Left renal pelvis (tissue), 4 donors: ENCODE measurements at regions not wholly inside any gene's neighbourhood (a gene's known extent, or its start where the extent isn't known, plus 50 kb on each side); places are given as distances from the start of the nearest gene placed in this dataset.
"Not testable (repeated sequence)": the region's sequence is repeated elsewhere in the genome, so short reads cannot be mapped to it uniquely, and the experiment has no call there.

Experiments
- DNase-seq, 4 donors: peaks; one replicate each; pipeline ENCODE4 v3.0.0-alpha.2; 2013; ENCODE audit warnings: low read depth in 4 of 4, low spot score in 3 of 4

DNA sequence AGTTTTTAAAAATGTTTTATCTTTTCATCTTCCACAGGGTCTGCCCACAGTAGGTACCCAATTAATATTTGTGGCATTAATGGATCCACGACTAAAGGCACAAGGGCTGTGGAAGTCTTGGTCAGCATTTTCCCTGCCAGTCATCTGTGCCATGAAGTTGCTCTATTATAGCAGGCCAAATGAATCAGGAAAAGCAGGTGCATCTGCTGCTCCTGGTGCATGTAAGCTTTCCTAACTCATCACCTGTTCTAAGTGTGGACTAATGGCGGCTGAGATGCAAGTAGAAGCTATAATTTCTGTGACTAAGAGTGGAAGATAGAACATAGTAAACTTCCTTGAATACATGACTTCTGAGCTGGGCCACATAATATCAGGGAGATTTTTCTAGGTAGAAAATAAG, 182.5 kb upstream of the TENM4 start:
- DNase-seq, result no peak

DNA sequence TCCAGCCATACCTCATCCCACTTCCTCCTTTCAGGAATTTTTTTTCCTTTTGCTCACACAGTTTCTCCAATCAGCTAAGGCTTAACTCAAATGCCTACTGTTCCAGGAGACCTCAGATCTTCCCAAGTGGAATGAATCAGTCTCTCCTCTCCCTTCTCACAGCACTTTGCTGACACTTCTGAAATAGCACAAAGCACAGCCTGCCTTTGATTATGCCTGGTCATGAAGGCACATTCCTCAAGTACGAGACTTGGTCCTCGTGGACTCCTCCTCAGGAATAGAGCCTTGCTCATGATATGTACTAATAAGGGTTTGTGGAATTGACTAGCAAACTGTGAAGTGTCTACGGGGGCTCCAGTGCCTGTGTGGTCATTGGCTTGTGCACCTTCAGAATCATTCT, 176.7 kb upstream of the TENM4 start:
- DNase-seq, result no peak

DNA sequence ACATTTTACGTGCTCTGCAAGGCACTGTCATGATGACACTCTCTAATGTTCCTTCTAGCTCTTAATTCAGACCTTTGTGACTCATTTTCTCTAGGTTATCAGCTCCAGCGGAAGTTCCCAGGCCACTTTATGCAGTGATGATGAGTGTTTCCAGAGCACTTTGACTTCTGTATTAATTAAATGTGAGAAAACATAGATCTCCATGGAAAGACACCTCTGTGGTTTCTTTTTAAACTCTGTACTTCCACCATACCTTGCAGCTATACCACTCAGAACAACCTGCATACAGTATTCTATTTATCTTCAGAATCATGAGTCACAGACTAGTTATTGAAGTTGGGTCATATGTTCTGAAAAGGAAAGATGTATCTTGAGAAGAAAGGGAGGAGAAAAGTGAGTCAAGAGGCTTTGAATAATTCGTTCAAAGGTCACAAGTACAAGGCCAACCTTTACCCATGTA, 175.6 kb upstream of the TENM4 start:
- no peak for DNase-seq

DNA sequence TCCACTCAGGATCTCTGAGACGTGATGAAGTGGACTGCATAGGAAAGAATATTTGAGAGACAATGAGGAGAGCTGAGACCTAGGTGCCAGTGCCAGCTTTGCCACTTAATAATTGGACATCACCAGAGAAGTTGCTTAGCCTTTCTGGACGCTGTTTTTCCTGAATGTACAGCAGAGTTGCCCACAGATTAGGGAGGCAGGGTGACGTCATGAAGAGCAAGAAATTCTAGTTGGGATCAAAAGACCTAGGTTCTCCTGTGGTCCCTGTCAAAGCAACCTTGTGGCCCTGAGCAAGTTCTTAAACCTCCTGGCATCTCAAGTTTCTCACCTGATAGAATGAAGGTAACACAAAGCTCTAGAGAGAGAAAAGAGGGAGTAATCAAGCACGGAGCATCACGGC, 174.6 kb upstream of the TENM4 start:
- no peak for DNase-seq

DNA sequence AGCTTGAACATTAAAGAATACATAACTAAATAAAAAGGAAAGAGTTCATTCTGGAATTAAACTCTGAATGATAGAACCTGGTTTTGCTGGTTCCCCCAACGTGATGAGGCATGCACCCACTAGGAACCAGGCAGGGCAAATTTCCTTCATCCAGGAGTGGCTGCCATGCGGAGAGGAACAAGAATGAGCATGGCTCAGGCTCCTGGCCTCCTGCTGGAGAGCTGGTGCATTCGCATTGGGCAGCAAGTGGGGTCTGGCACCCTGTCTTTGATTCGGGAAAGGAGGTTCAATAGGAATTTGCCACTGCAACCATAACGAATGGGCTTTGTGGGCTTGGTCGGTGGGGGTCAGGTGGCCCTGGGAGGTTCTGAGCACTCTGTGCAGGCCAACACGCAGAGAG, 169.8 kb upstream of the TENM4 start:
- no peak for DNase-seq

DNA sequence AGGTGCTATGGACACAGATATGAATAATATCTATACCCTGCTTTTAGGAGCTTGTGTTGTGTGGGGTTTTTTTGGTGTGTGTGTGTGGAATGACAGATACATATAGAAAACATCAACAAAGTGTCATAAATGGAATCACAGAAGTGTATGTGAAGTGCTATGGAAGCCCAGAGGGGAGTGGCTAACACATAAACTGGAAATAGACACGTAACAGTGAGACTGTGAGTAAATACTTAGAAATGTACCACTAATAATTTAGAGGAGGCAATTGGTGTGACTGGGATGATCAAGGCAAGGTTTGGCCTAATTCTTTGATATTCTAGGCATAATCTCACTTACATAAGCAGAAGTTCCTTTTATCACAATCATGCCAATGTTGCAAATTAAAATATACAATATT, 169.3 kb upstream of the TENM4 start:
- no peak for DNase-seq

DNA sequence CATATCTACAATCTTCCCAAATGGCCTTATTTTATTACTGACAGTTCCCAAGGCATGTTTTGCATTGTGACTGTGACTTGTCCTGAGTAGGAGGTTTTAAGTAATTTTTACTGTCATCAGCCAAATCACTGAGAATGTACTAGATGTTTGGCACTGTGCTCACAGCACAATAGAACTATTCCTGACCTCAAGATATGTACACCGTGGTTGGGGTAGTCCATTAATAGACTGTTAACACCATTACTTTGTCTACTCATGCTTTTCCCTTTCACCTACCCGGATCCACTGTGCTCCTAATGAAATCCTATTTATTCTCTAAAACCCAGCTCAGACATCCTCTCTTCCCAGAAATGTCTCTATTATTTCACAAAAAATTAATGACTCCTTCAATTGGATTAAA, 168.7 kb upstream of the TENM4 start:
- DNase-seq, result no peak

DNA sequence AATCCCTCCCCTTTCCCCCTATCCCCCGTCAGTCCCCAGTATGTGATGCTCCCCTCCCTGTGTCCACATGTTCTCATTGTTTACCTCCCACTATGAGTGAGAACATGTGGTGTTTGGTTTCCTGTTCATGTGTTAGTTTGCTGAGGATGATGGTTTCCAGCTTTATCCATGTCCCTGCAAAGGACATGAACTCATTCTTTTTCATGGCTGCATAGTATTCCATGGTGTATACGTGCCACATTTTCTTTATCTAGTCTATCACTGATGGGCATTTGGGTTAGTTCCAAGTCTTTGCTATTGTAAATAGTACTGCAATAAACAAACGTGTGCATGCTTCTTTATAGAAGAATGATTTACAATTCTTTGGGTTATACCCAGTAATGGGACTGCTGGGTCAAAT, 165.6 kb upstream of the TENM4 start:
- not testable (repeated sequence) for DNase-seq

DNA sequence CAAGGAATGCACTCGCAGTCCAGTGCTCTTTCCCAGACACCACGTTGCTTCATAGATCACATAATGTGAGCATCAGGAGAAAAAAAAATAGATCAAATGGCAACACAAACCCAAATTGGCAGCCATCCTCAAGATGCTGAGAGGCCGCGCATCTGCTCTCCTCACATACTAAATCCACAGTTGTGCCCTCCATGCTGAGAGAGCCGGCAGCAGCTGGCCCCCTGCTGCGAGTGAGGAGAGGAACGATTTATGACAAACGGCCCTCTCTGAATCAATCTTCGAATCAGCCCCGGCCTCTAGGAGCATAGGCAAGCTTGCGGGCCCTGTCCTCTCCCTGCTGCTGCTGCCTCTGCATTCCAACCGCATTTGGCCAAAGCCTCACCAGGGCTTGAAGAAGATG, 159.9 kb upstream of the TENM4 start:
- no peak for DNase-seq

DNA sequence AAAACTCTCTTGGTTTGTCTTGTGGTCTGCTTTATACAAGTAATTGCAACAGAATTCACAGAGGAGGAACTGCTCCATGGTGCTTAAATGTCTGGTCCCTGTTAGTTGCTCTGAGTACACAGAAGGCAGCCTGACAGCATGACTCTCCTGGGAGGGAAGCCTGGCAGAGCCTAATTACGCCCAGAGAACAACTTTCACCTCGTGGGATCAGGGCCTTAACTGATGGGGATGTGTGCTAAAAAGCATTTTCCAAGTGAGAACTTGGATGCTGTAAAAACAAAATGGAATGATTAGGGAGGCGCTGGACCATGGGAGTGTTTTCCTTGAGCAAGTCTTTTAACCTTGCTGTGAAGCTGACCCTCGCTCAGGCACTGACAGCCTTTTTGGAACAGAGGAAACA, 154.0 kb upstream of the TENM4 start:
- peak in 2 of 4 donors; percentile 29 to 33 for DNase-seq

DNA sequence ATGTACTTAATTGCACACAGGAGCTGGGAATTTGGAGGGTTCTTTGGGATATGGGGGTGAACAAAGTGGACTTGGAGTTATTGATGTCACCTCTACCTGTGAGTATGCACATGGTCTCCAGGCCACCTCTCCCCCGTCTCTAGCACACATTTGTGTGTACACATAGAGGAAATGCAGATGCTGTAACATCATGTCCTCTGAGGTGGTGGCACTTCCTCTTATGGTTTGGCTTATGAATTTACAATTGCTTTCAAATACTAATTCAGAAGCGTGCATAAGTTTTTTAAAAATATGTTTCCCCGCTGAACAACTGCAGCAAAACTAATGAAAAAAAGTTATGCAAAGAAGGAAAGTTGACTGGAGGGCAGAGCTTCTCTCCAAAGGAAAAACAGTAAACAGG, 152.0 kb upstream of the TENM4 start:
- no peak for DNase-seq

DNA sequence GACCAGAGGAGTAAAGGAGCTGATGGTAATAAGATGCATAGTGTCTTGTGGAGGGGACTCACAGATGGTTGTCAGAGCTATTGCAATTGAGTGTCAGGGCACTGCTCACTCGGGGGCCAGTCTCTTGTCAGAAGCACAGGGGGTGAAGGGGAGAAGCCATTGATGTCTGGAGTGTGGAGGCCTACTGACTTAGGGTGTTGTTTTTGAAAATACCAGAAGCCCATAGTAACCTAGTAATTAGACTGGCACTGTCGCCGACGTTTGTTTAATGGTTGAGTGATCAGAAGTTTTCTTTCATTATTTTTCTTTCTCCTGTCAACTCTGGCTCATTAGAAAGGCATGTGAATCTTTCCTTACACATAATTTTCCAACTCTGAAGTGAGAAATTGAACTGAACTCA, 151.6 kb upstream of the TENM4 start:
- no peak for DNase-seq

DNA sequence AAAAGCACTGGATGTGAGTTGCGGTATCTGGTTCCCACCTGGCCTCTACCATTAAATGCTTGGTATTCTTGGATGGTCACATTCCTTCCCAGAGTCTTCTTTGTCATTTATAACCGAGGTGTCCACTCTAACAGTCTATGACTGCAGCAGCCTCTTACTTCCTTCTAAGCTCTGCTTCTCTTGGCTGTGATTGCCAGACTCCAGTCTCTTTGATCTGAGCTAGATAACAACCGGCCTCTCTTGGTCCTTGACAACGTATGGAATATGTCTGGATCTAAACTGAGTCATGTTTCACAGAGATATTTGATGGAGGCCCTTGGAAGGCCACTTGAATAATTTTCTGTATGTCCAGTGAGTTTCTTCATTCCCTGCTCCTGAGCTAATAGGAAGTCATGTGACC, 141.6 kb upstream of the TENM4 start:
- no peak for DNase-seq

DNA sequence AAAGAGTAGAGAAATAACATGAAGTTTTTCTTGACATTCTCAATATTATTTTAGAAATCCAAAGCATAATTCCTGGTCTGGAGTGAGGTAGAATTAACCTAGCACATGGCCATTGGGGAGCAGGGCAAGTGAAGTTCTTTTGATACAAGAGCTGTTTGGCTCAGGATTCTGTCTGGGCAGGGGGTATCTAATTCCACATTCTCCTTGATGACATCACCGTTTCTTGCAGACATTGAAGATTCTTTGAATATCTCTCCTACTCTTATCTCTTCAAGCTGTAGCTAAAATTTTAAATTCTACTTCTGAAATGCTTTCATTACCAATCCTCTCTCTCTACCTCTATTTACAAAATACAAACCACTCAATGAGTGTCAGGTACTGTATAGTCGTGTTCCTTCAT, 138.2 kb upstream of the TENM4 start:
- no peak for DNase-seq

DNA sequence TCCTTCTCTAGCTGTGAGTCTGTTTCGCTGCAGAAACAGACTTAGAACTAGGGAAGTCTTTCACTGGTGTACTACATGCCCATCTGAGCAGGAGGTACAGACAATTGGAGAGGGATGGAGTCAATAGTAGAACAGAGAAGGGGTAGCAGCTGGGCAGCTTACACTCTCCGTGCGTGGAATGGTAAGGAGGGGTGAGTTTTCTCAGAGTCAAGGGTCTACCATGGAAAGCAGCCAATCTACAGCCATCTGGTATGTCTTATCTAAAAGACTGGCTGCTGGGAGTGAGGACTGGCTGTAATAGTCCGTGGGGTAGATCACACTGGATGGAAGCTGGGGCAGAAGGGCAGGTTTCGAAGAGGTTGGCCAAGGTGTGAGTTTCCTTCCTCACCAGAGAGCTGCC, 137.3 kb upstream of the TENM4 start:
- DNase-seq, result no peak

DNA sequence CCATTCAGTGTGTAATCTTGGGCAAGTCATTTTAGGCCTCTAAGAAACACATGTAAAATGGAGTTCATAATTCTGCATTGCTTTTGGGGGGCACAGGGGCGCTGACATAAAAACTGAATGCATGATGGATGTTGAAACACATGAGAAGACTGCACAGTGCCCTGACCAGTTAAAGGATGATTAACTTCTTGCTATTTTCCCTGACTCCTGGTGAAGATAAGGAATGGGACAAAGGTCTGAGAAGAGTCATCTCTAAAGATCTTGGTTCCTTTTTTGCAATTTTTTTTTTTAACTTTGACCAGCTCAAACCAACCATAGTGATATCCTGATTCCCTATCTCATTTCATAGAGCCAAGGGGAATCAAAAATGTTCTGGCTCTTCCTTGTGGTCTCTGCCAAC, 134.9 kb upstream of the TENM4 start:
- DNase-seq, result no peak

DNA sequence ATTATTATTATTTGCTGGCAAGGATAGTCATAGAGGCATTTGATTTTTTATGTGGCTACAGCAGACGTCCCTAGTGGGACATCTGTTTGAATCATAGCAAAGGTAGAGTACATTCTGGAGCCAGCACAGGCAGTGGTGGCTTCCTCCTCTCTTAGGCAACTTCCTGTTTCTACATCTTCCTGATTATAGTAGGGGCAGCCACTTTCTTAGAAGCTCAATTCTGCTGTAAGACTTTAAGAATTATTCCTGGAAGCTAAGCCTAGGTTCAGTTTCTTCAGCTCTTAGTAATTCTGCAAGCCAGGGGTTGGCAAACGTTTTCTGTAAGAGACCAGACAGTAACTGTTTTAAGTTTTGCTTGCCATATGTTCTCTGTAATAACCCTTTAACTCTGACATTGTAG, 129.3 kb upstream of the TENM4 start:
- no peak for DNase-seq

DNA sequence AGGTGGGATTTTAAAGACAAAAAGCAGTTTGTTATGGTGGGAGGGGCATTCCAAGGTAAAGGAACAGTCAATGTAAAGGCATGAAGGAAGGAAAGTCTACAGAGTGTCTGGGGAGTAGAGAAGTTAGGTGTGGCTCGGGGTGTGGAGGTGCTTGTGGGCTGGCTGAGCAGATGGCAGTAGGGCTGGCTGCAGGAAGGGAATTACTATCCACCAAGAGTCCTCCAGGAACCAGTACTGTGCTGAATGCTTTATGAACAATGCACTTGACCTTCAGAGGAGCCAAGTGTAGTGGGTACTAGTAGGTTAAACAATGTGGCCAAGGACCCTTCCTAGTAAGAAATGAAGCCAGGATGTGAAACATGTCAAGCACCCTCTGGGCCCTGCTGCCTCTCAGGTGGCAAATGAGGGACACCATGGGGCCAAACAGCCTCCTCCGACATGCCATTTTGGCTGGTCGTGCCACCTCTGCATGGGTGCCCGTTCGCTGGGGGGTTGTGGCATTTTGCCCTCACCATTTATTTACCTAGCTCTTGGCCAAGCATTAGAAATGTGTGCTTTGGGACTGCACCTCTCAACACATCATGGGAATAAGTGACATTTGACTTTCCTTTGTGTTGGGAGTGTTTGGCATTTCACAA, 123.6 kb upstream of the TENM4 start:
- no peak for DNase-seq

DNA sequence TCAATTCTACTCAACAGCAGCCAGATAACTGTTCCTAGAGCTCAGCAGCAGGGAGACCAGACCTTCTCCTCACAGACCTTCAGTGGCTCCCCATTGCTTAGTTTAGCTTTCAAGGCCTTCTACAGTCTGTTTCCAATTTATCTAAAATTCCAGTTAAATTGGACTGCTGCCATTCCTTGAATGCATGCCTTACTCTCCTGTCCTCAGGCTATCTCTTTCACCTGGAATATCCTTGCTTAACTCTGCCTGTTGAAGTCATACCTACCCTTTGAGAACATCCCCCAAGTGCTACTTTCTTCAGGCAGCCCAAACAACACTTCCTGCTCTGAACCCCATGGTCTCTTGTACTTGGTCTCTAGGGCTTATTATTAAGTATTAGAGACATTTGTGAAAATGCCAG, 120.7 kb upstream of the TENM4 start:
- DNase-seq, result no peak

DNA sequence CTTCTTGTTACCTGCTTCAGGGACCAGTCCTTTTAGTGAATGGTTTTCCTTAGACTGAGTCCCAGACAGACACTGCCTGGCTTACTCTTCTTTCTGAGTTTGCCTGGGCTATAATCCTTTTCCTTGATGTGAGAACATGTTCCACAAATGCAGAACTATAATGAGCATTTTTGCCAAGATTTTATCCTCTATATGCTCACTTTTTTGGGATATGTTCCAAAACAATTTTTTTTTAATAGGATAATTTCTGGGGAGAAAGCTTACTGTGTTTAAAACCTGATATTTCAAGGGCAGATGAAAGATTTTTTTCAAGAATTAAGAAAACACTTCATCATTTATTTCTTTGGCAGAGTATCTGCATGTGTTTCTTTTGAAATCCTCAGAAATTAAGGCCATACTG, 110.0 kb upstream of the TENM4 start:
- DNase-seq, result no peak

DNA sequence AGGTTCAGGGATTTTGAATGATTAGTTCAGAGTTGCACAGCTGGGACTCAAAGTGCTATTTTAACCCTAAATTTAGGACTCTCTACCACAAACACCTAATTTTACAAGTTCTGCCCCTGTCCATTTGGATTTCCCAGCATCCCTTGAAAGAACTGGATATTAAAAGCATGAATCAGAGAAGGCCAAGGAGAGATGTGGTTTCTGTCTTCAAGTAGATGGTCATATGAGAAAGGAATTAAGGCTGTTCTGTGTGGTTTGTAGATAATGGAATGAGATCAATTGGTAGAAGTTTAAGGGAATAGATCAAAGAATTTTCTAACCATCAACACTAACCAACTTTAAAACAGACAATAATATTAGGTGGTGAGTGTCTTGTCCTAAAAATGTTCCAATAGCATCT, 106.4 kb upstream of the TENM4 start:
- no peak for DNase-seq

DNA sequence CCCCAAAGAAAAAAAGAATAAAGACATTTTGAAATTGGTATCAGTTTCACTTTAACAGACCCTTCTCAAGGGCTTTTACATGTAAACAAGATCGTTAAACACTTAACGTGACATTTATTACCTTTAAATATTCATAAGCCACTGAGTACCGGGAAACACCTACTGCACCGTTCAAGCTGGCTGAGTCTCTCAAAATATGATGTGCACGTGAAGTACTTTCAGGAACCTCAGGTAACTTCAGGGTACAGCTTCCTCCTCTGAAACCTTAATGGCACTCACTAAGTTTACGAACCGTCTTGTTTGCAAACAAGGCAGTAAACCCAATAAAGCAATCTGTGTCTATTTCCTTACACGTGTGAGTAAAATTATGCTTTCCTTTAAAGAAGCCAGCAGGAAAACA, 105.5 kb upstream of the TENM4 start:
- peak in 1 of 4 donors; percentile 10 for DNase-seq

DNA sequence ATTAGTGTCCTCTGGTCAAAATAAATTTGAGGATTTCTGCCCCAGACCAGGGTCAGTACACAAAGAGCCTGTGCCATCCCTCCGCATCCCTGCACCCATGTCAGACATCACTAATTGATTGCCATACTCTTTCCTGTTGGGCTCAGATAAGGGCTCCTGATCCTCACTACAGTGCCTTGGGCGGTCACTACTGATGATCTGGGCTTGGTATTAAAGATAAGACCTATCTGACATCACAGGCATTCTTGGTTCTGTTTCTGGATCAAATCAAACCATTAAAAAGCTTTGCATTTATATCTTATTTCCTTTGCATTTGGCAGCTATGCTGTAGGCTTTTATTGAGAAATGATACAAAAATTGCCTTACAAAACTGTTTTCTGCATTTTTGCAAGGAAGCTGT, 103.5 kb upstream of the TENM4 start:
- no peak for DNase-seq
